SK-N-SH treated with all-trans-retinoic acid at 6 μM for 48 hours (cell line): ENCODE measurements at regions not wholly inside any gene's neighbourhood (a gene's known extent, or its start where the extent isn't known, plus 50 kb on each side); places are given as distances from the start of the nearest gene placed in this dataset.

Experiments
- CSDC2 ChIP-seq: fragments of 250-450 bp; sonication (Bioruptor Pico); IDR thresholded peaks from 2 replicates; pipeline ENCODE4 v1.5.0; 2020; ENCODE audit warnings: mild to moderate bottlenecking, moderate library complexity
- GLIS3 ChIP-seq: fragments of 250-450 bp; sonication (Bioruptor Pico); IDR thresholded peaks from 2 replicates; pipeline ENCODE4 v1.5.0; 2020; ENCODE audit warnings: mild to moderate bottlenecking, moderate library complexity
- POU6F1 ChIP-seq: fragments of 250-450 bp; sonication (Bioruptor Pico); IDR thresholded peaks from 2 replicates; pipeline ENCODE4 v1.8.0; 2021; ENCODE audit warnings: low read depth, mild to moderate bottlenecking, moderate library complexity, borderline replicate concordance
- RARB ChIP-seq: fragments of 250-450 bp; sonication (Bioruptor Pico); IDR thresholded peaks from 2 replicates; pipeline ENCODE4 v1.8.0; 2021; ENCODE audit warnings: mild to moderate bottlenecking, moderate library complexity
- ZNF565 ChIP-seq: fragments of 450-650 bp; formaldehyde crosslinking; conservative IDR thresholded peaks from 2 replicates; pipeline ENCODE4 v1.5.0; 2020; ENCODE audit warnings: low read depth, mild to moderate bottlenecking, moderate library complexity
- ZNF8 ChIP-seq: fragments of 450-650 bp; formaldehyde crosslinking; IDR thresholded peaks from 2 replicates; pipeline ENCODE4 v1.5.0; 2020; ENCODE audit warnings: mild to moderate bottlenecking, moderate library complexity

GRCh38 chr11:42840176-42840829 is 471.5 kb upstream of the API5 start:
- TF ChIP-seq ZNF565 (no peak), GLIS3 (no peak), ZNF8 (CRISPR knock-in tag) (no peak), CSDC2 (CRISPR knock-in tag) (no peak), POU6F1 (CRISPR knock-in tag) (no peak), RARB (CRISPR knock-in tag) (no peak)
